LHCN-M2 (cell line): ENCODE measurements at regions not wholly inside any gene's neighbourhood (a gene's known extent, or its start where the extent isn't known, plus 50 kb on each side); places are given as distances from the start of the nearest gene placed in this dataset.

Experiments
- DNase-seq: peaks from one replicate; pipeline ENCODE4 v3.0.0-alpha.2; 2012; ENCODE audit warnings: low read depth

DNA sequence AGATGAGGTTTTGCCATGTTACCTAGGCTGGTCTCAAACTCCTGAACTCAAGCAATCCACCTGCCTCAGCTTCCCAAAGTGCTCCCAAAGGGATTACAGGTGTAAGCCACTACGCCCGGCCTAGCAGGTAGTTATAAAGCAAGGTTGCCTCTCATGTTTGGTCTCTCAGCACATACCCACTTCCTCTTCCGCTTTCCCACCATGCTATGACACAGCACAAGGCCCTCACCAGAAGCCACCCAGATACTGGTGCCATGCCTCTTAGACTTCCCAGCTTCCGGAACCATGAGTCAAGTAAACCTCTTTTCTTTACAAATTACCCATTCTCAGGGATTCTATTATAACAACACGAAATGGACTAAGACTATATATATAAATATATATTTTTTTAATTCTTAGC is 143.6 kb downstream of the COPRS start:
- DNase-seq, result no peak

DNA sequence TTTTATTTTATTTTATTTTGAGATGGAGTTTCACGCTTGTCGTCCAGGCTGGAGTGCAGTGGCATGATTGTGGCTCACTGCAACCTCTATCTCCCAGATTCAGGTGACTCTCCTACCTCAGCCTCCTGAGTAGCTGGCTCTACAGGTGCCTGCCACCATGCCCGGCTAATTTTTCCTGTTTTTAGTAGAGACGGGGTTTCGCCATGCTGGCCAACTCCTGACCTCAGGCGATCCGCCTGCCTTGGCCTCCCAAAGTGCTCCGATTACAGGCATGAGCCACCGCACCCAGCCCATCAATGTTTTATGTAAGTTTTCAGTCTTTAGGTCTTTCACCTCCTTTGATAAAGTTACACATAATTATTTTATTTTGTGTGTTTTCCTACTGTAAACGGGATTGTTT is 154.6 kb downstream of the COPRS start:
- no peak for DNase-seq

DNA sequence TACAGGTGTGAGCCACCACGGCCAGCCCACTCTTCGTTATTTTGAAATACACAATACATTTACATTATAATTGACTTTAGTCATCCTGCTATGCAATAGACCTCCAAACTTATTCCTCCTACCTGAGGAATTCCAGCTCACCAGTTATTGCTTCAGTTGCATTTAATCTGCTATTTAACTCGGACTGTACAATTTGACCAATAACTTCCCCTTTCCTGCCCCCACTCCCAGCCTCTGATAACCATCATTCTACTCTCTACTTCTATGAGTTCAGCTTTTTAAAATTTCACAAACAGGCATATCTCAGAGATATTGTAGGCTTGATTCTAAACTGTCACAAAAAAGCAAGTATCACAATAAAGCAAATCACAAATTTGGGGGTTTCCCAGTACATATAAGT is 157.0 kb downstream of the COPRS start:
- no peak for DNase-seq

DNA sequence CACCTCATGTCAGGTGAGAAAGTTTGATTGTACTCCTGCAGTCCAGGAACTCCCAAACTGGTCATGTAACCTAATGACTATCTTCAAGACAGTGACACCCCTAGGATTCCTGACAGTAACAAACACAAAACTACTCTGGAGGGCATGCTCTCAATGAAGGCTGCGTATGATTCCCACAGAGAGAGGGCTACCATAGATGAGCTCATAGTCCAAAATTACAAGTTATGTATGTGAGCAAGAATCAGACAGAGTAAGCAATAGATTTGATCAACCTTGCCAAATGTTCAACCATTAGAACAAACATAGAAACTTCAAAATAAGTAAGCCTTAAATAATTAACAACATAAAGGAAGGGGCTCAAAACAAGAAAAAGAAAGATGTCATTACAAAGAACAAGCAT is 158.1 kb downstream of the COPRS start:
- no peak for DNase-seq

DNA sequence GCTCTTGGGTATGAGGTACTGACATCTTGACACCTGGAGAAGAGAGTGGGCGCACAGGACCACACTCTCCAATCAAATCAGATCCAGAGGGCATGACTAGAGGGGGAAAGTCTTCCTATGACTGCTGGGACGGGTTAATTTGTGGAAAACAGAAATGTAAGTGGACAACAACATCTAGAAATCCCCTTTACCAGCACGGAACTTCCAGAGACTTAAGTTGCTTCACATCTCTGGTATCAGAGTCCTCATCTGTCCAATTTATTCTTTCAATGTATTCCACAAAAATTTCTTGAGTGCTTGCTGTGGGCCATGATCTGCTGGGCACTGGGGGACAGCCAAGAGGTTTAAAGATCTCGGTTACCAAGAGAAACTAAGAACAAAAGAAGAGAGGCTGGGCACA is 159.2 kb downstream of the COPRS start:
- DNase-seq, result no peak

DNA sequence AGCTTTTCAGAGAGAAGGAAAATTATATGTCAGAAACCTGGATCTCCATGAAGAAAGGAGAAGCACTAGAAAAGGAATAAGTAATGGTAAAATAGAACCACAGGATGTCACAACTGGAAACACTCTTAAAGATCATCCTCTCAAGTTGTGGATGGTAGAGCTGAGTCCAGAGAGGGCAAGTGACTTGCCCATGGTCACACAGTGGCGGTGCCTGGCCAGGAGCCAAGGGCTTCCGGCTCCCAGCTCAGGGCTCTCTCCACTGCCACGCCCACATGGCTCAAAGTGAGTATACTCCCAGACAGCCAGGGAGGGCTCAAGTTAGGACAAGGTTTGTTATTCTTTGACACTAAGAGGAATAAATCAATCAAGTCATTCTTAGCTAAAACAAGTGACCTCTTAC is 159.8 kb downstream of the COPRS start:
- DNase-seq, result no peak

DNA sequence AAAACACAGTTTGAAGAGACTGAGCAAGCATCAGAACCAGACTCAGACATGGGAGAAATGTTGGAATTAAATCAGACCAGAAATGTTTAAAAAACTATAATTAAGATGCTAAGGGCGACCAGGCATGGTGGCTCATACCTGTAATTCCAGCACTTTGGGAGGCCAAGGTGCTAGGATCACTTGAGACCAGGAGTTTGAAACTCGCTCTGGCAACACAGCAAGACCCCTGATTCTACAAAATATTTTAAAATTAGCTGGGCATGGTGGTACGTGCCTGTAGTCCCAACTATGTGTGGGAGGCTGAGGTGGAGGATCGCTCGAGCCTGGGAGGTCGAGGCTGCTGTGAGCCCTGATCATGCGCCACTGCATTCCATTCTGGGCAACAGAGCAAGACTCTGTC is 160.3 kb downstream of the COPRS start:
- DNase-seq, result no peak

DNA sequence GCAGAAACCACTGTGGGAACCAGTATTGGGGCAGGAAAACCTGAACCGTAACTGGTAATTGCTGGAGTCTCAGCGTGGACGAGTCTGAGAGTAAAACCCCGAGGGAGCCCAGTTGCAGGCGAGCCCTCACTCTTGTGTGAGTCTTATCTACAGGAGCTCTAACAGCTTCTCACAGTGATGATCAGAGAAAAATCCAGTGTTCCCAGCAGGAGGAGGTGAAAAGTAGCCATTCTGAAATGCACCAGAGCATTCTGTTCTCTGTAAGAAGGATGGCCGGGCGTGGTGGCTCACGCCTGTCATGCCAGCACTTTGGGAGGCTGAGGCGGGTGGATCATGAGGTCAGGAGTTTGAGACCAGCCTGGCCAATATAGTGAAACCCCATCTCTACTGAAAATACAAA is 161.2 kb downstream of the COPRS start:
- no peak for DNase-seq

DNA sequence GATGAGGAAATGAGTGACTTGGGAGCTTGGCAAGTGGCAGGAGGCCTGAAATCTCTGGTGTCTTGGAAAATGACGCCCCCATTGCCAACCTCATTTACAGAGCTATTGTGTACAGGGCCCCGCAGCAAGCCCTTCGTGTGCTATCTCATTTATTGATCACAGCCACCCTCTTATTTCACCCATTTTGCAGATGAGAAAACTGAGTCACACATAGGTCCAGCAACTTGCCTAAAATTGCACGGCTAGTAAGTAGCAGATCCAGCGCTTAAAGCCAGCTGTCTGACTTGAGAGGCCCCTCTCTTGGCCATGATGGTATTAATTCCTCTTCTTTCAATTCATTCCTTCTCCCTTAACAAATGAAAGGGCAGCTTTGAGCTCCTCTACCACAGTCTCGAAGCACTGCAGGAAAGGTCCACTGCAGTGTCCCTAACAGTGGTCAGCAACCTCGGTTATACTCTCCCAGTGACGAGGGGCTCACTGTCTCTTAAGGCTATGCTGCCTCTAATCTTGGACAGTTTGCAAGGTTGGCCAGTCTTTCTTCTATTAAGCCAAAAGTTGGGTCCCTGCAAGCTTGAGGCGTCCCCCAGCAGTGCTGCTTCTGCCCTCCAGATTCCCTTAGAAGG is 162.2 kb downstream of the COPRS start:
- no peak for DNase-seq

DNA sequence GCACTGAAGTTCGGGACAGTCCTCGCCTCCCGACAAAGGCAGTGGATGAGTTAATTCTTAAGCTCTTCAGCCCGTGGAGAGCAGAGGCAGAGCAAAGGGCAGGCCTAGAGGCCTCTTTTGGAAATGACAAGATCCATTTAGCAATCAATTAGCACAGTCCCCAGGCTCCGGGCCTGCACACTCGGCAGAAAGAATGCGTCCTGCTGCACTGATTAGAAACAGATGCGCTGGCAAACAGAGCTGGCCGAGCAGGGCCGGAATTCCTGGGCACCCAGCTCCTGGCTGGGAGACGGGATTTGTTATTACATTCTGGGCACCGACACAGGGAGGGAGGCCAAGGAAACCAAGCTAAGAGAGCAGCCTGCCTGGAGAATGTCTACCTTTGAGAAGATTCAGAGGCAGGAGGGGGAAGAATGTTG is 162.9 kb downstream of the COPRS start:
- DNase-seq, result no peak

DNA sequence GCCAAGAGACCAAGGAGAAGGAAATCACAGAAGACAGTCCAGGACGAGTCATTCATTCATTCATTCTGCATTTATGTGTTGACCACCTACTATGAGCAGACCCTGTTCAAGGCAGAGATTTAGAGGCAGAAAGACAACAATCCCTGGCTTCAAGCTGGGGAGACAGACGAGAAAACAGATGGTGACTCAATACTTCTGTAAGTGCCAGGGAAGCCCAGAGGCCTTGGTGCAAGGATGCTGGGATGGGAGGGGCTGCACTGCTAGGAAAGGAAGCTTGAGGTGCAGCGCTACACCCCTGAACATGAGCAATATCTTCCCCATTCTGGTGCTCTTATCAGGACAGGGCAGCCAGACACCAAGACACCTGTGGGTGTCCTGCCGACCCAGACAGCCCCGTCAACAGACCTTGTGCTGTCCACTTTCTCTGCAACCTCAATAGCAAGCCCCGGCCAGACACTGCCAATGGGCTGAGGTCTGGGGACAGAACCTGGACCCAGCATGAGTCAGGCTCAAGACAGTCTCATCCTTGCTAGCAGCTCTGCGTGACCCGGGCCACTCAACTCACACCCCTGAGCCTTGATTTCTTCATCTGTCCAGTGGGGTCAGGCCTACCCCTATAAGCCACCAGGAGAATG is 163.5 kb downstream of the COPRS start:
- no peak for DNase-seq

DNA sequence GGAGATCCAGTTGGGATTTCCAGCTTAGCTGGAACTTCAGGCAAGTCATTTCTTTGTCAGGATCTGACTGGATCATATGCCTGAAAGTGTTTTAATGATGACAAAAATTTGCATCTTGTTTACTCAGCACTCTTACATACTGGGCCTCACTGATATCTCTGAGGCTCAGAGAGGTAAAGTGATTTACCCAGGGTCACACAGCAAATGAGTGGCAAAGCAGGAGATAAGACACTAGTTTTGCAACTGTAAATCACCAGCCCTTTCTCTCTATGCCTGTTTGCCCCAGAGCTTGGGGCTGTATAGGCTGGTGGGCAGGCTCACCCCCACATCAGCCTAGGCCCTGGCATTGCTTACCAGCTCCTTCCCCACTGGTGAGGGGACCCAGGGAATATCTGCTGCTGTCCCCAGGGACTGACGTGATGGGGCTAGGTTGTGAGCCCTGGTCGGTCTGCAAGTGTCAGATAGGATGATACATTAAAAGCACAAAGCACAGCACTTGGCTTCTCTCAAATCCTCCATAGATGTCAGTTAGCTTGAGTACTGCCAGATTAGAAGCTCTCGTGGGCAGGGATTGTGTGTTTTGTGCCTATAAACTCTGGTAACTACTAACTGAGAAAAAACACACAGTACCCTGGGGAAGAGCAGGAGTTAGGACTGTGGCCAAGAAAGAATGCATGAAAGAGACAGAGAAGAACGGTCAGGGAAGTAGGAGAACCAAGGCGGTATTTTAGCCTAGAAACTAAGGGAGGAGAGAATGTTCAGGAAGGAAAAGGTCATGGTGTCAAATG is 165.4 kb downstream of the COPRS start:
- DNase-seq, result no peak

DNA sequence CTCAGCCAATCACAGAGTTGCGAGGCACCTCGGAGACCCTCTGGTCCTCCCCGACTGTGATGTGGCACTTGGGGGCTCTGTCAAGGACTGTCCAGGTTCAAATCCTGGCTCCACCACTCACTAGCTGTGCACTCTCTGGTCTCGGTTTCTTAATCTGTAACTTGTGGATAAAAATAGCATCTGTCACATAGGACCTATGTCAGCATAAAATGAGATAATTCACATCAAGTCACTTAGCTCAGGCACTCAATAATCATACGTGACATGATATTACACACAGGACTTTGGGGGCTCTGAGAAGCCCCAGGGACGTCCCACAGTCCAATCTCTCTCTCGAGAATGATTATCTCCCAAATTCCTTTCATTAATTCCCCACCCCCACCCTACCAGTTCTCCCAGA is 166.4 kb downstream of the COPRS start:
- no peak for DNase-seq

DNA sequence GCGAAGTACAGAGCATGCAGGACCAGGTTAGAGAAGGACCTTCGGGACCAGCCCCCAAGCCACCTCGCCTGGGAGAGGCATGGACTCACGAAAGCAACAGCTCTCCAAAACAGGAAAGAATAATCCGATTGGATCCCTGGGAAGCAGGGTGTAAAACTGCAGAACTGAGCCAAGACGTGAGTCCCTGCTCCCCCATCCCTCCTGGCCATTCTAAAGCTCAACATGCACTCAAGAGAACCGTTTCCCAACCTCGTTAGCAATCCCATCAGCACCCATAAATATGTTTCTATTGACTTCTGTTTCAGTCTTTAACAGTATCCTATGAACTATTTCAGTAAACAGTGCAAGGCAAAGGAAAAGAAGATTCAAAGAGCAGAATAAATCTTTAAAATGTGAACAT is 167.0 kb downstream of the COPRS start:
- DNase-seq, result no peak

DNA sequence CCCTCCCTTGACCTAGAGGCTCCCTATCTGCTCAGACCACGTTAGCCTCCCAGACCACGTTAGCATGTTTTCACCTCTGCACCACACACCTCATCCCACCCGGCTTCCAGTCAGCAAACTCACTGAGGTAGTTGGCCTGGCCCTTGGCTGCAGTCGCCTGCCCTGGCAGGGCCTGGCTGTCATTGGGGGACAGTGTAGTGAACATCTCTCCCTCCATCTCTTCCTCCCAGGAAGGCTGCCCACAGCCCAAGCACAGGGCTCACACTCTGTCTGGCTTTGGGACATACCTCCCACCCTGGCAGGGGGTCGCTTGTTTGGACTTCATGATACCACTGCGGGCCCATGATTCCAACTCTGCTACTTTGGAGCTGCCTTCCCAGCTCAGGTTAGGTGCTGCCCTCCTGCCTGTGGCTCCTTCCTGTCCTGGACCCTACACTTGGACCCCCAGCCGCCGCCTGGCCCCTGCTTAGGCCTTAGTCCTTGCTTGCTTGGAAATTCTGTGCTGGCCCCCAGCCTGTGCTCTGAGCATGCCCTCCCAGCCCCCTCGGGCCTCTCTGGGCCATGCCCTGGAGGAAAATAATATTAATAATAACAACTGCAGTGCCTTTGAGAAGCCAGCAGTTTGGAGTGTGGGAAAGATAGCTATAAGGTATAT is 167.7 kb downstream of the COPRS start:
- DNase-seq, result no peak

DNA sequence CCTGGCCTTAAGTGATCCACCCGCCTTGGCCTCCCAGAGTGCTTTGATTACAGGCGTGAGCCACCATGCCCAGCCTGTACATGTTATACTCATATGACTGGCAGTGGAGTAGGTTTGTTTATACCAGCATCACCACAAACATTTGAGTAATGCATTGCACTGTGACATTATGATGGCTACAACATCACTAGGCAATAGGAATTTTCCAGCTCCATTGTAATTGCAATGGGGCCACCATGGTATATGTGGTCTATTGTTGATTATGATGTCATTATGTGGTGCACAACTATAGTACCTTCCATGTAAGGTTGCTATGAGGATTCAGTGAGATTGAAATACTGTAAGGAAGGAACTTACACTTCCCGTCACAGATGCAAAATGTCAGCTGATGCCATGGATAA is 168.9 kb downstream of the COPRS start:
- DNase-seq, result no peak

DNA sequence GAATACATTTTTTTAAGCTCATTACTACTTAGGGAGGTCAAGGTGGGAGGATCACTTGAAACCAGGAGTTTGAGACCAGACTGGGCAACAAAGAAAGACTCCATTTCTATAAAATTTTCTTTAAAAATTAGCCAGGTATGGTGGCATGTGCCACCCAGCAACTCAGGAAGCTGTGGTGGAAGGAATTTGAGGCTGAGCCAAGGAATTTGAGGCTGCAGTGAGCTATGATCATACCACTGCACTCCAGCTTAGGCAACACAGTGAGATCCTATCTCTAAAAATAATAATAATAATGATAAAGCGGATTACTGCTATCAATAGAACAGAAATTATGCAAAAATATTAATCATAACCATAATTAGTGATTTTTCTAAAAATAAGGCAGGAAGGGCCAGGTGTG is 170.3 kb downstream of the COPRS start:
- DNase-seq, result no peak

DNA sequence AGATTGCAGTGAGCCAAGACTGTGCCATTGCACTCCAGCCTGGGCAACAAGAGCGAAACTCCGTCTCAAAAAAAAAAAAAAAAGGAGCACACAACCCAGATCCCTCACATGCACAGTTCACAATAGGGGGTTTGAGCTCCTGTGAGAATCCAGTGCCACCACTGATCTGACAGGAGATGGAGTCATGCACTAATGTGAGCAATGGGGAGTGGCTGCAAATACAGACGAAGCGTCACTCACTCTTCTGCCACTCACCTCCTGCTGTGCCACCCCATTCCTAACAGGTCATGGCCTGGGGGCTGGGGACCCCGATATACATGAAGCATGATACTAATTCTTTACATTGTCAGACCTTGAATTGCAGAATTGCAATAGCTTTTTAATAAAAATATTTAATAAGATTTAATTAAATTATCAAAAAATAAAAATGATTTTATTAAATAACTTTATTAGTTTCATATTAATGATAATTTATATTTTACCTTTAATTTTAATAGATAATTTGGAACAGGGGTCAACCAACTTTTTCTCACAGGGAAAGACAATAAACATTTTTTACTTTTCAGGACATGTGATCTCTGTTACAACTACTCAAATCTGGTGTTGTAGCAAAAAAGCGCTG is 171.4 kb downstream of the COPRS start:
- no peak for DNase-seq

DNA sequence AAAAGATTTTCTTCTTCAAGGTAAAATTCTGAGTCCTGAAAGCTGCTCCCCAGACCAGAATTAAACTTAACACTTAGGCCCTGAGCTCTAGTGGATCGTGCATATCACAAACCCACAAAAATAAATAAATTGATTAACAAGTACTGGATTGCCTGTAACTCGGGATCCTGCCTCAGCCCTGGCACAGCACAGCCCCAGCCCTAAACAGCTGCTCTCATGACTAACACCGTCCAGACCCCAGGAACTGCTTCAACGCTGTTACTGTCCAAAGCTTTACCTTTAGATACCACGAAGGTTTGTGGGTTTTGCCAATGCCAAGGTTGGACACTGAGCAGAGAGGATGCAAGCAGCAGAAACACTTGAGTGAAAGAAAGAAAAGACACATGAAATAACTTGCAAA is 172.5 kb downstream of the COPRS start:
- DNase-seq, result no peak

DNA sequence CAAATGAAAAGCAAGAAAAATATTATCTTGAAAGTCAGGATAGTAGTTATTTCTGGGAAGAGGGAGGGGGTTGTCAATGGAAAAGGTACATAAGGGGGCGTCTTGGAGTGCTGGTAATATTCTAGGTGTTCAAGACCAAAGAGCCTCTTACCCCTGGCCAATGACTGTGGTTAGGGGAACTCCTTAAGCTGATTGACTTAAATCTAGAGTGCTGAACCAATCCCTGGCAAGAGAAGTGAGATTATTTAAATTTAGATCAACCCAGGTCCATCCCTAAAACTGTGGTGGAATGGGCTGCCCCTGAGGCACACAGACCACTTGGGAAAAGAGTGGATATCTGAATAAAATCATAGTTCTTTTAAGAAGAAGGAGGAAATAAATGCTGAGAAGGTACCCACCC is 174.1 kb downstream of the COPRS start:
- DNase-seq, result no peak

DNA sequence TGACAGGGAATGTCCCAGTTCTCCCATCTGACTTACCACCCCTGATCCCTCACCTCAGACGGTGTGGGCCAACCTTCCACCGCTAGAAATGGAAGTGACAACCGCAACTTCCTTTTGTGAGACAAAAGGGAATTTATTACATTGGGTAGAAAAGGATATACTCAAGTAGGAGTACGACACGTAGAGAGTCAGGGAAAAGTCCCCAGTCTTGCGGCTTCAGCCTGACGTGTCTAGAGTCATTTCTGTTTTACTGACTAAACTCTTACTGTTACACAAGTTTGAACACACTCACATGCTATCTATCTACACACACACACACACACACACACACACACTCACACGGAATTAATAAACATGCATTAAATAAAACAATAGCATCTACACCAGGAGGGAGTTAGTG is 178.9 kb downstream of the COPRS start:
- no peak for DNase-seq

DNA sequence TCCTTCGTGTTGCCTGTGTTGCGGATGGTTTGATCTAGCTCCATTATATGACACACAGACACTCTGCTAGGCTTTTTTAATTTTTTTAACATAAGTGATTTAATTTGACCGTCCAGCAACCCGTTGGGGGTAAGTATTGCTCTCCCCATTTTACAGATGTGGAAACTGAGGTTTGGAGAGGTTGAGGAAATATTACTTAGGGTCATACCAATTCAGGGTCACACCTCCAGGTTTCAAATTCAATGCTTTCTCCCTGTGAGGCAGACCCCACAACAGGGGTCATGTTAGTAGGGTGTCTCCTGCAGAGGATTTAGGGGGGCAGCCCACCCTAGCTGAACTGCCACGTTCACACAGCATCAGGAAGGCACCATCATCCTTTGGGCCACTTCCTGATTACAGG is 179.4 kb downstream of the COPRS start:
- no peak for DNase-seq
